ENCODE measurements at regions not wholly inside any gene's neighbourhood (a gene's known extent, or its start where the extent isn't known, plus 50 kb on each side); places are given as distances from the start of the nearest gene placed in this dataset.
"Not testable (repeated sequence)": the region's sequence is repeated elsewhere in the genome, so short reads cannot be mapped to it uniquely, and the experiment has no call there.

DNA sequence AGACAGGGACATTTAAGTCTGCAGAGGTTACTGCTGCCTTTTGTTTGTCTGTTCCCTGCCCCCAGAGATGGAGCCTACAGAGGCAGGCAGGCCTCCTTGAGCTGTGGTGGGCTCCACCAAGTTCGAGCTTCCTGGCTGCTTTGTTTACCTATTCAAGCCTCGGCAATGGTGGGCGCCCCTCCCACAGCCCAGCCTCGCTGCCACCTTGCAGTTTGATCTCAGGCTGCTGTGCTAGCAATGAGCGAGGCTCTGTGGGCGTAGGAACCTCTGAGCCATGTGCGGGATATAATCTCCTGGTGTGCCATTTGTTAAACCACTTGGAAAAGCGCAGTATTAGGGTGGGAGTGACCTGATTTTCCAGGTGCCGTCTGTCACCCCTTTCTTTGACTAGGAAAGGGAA is 942.8 kb upstream of the CELF2 start:
- not testable (repeated sequence) for TF ChIP-seq CTCF (optimal IDR thresholded peaks at IDR 0.05 in 1 of 3, IDR thresholded peaks at IDR 0.05 in 1 of 3, conservative IDR thresholded peaks at IDR 0.05 in 1 of 3; ENCODE audit: extremely low read depth in 1 of 3, insufficient read depth in 2 of 3, low read length in 3 of 3); EZH2 (IDR thresholded peaks at IDR 0.05; ENCODE audit: low read length)
